Activated T-cell treated with anti-CD3 and anti-CD28 coated beads for 1 hour (primary cell): ENCODE measurements at regions not wholly inside any gene's neighbourhood (a gene's known extent, or its start where the extent isn't known, plus 50 kb on each side); places are given as distances from the start of the nearest gene placed in this dataset.
"Not testable (repeated sequence)": the region's sequence is repeated elsewhere in the genome, so short reads cannot be mapped to it uniquely, and the experiment has no call there.

ENCODE experiments used
- DNase-seq: peaks from one replicate; pipeline ENCODE4 v3.0.0-alpha.2; 2020; ENCODE audit warnings: low read depth

GRCh38 chr22:19599626-19600243 lies 75.5 kb upstream of the CLDN5 start:
- no peak for DNase-seq

GRCh38 chr22:19603346-19603745 lies 79.1 kb upstream of the CLDN5 start:
- not testable (repeated sequence) for DNase-seq

GRCh38 chr22:19603767-19604166 lies 79.6 kb upstream of the CLDN5 start:
- no peak for DNase-seq

- no peak for DNase-seq
Observed at GRCh38 chr22:19604711-19605268, 80.6 kb upstream of the CLDN5 start.

- no peak for DNase-seq
Observed at GRCh38 chr22:19605508-19606331, 81.5 kb upstream of the CLDN5 start.

- DNase-seq, result no peak
Observed at GRCh38 chr22:19606332-19607191, 82.4 kb upstream of the CLDN5 start.

- no peak for DNase-seq
Observed at GRCh38 chr22:19607192-19608002, 83.2 kb upstream of the CLDN5 start.

- DNase-seq, result no peak
Observed at GRCh38 chr22:19608003-19608690, 83.9 kb upstream of the CLDN5 start.

- DNase-seq, result not testable (repeated sequence)
Observed at GRCh38 chr22:19609753-19610152, 85.5 kb upstream of the CLDN5 start.

GRCh38 chr22:19610518-19611253 lies 86.5 kb upstream of the CLDN5 start:
- no peak for DNase-seq

GRCh38 chr22:19611590-19611989 lies 87.4 kb upstream of the CLDN5 start:
- no peak for DNase-seq

GRCh38 chr22:19612866-19613572 lies 88.8 kb upstream of the CLDN5 start:
- no peak for DNase-seq

GRCh38 chr22:19614536-19614863 lies 90.3 kb upstream of the CLDN5 start:
- no peak for DNase-seq

- no peak for DNase-seq
Observed at GRCh38 chr22:19615001-19615461, 90.8 kb upstream of the CLDN5 start.

- DNase-seq, result no peak
Observed at GRCh38 chr22:19615867-19616581, 91.8 kb upstream of the CLDN5 start.

GRCh38 chr22:19619144-19620009 lies 94.9 kb upstream of the SEPTIN5 start:
- DNase-seq, result no peak

GRCh38 chr22:19620742-19621371 lies 93.4 kb upstream of the SEPTIN5 start:
- DNase-seq, result no peak
